ENCODE measurements at regions not wholly inside any gene's neighbourhood (a gene's known extent, or its start where the extent isn't known, plus 50 kb on each side); places are given as distances from the start of the nearest gene placed in this dataset.

- H3K27ac Mint-ChIP-seq (ENCODE audit: unreplicated experiment), result no peak overlapping the region
- peaks cover 2% of the 10 kb centered on the region for H3K36me3 Mint-ChIP-seq (ENCODE audit: low read depth)
- no peaks in the 10 kb centered on the region for H3K27me3 Mint-ChIP-seq (ENCODE audit: low read depth)
- no peak for DNase-seq (ENCODE audit: low read depth, low spot score)
- H3K4me3 Mint-ChIP-seq, result no peak overlapping the region
- no peaks in the 10 kb centered on the region for H3K4me1 Mint-ChIP-seq
- H3K9me3 Mint-ChIP-seq, result peaks cover 11% of the 10 kb centered on the region
- TF ChIP-seq, protein P1, sequence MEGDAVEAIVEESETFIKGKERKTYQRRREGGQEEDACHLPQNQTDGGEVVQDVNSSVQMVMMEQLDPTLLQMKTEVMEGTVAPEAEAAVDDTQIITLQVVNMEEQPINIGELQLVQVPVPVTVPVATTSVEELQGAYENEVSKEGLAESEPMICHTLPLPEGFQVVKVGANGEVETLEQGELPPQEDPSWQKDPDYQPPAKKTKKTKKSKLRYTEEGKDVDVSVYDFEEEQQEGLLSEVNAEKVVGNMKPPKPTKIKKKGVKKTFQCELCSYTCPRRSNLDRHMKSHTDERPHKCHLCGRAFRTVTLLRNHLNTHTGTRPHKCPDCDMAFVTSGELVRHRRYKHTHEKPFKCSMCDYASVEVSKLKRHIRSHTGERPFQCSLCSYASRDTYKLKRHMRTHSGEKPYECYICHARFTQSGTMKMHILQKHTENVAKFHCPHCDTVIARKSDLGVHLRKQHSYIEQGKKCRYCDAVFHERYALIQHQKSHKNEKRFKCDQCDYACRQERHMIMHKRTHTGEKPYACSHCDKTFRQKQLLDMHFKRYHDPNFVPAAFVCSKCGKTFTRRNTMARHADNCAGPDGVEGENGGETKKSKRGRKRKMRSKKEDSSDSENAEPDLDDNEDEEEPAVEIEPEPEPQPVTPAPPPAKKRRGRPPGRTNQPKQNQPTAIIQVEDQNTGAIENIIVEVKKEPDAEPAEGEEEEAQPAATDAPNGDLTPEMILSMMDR (conservative IDR thresholded peaks at IDR 0.05), result no peak
Observed at GRCh38 chr13:109448629-109449028, 337.8 kb downstream of the IRS2 start.

DNA sequence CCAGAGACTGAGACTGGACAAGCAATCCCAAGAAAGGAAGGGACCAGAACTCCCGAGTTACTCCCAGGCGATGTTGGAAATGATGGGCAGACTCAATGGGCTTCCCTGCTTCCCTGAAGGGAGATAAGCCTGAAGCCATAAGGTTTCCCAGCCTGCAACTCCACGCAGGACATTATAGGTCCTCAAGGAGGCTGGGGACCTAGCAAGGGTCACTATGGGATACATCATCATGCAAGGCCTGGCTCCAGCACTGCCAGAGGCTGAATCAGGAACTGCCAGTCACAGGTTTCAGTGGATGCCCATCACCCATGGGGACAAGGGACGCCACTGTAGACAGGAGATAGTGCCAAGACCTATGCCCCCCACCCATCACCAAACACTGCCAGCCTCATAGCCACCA, 338.7 kb downstream of the IRS2 start:
- no peaks in the 10 kb centered on the region for H3K27me3 Mint-ChIP-seq (ENCODE audit: low read depth)
- no peak overlapping the region for H3K27ac Mint-ChIP-seq (ENCODE audit: unreplicated experiment)
- H3K36me3 Mint-ChIP-seq (ENCODE audit: low read depth), result peaks cover 5% of the 10 kb centered on the region
- no peak overlapping the region for H3K4me3 Mint-ChIP-seq
- TF ChIP-seq, protein P1 (conservative IDR thresholded peaks at IDR 0.05), result no peak
- no peak for DNase-seq (ENCODE audit: low read depth, low spot score)
- H3K4me1 Mint-ChIP-seq, result no peaks in the 10 kb centered on the region
- H3K9me3 Mint-ChIP-seq, result peaks cover 8% of the 10 kb centered on the region

- no peak for DNase-seq (ENCODE audit: low read depth, low spot score)
- TF ChIP-seq, protein P1 (conservative IDR thresholded peaks at IDR 0.05), result no peak
- Mint-ChIP-seq H3K36me3 (ENCODE audit: low read depth) (peaks cover 13% of the 10 kb centered on the region), H3K4me3 (no peak overlapping the region), H3K4me1 (peaks cover 15% of the 10 kb centered on the region), H3K27ac (ENCODE audit: unreplicated experiment) (no peak overlapping the region), H3K27me3 (ENCODE audit: low read depth) (no peaks in the 10 kb centered on the region), H3K9me3 (peaks cover 13% of the 10 kb centered on the region)
Observed at GRCh38 chr13:109440320-109440719, 346.1 kb downstream of the IRS2 start.

GRCh38 chr13:109439813-109440212, 346.6 kb downstream of the IRS2 start:
- peaks cover 15% of the 10 kb centered on the region for H3K4me1 Mint-ChIP-seq
- H3K9me3 Mint-ChIP-seq, result peaks cover 14% of the 10 kb centered on the region
- no peak overlapping the region for H3K4me3 Mint-ChIP-seq
- H3K27me3 Mint-ChIP-seq (ENCODE audit: low read depth), result no peaks in the 10 kb centered on the region
- DNase-seq (ENCODE audit: low read depth, low spot score), result no peak
- TF ChIP-seq, protein P1 (conservative IDR thresholded peaks at IDR 0.05), result no peak
- no peak overlapping the region for H3K27ac Mint-ChIP-seq (ENCODE audit: unreplicated experiment)
- H3K36me3 Mint-ChIP-seq (ENCODE audit: low read depth), result peaks cover 13% of the 10 kb centered on the region

DNA sequence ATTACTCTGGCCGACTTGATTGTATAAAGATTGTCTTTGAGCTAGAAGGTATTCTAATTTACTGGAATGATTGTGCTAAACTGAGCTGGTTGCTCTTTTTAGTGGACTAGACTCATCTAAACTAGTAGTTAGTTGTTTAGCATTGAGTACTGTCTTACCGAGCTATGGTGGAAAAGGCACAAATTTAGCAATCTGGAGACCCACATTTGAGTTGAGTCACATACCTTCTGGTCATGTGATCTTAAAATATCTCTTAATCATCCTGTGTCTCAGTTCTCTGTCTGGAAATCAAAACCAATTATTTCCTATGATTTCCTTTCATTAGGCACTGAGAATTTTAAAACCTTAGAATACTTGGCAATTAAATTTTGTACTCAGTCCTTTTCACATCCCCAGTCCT, 349.5 kb downstream of the IRS2 start:
- TF ChIP-seq, protein P1 (conservative IDR thresholded peaks at IDR 0.05), result no peak
- no peak for DNase-seq (ENCODE audit: low read depth, low spot score)
- H3K36me3 Mint-ChIP-seq (ENCODE audit: low read depth), result peaks cover 13% of the 10 kb centered on the region
- peaks cover 15% of the 10 kb centered on the region for H3K4me1 Mint-ChIP-seq
- H3K27me3 Mint-ChIP-seq (ENCODE audit: low read depth), result no peaks in the 10 kb centered on the region
- H3K9me3 Mint-ChIP-seq, result peaks cover 17% of the 10 kb centered on the region
- no peak overlapping the region for H3K4me3 Mint-ChIP-seq
- no peak overlapping the region for H3K27ac Mint-ChIP-seq (ENCODE audit: unreplicated experiment)

All from neural crest cell (in vitro differentiated cells).